ENCODE measurements at regions not wholly inside any gene's neighbourhood (a gene's known extent, or its start where the extent isn't known, plus 50 kb on each side); places are given as distances from the start of the nearest gene placed in this dataset.
A peak's percentile ranks its signal among the peaks of the same experiment; 100 is the strongest.

DNA sequence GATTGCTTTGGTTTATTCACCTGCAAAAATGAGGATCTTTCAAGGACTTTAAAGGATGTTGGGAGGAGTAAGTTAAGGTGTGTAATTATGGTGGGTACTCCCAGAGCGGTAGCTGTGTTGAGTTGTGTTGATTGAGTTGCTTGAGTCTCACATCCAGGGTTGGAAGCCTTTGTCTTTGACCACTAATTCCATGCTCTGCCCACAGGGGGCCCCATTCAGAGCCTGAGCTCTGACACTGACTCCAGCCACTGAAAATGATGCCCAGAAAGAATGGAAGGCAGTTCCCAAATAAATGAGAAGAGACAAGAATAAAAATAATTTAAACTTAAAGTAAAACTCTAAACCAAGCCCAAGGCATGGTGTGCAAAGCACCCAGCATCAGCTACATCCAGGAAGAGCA lies 237.4 kb upstream of the PWP1 start:
- TF ChIP-seq, protein P1, sequence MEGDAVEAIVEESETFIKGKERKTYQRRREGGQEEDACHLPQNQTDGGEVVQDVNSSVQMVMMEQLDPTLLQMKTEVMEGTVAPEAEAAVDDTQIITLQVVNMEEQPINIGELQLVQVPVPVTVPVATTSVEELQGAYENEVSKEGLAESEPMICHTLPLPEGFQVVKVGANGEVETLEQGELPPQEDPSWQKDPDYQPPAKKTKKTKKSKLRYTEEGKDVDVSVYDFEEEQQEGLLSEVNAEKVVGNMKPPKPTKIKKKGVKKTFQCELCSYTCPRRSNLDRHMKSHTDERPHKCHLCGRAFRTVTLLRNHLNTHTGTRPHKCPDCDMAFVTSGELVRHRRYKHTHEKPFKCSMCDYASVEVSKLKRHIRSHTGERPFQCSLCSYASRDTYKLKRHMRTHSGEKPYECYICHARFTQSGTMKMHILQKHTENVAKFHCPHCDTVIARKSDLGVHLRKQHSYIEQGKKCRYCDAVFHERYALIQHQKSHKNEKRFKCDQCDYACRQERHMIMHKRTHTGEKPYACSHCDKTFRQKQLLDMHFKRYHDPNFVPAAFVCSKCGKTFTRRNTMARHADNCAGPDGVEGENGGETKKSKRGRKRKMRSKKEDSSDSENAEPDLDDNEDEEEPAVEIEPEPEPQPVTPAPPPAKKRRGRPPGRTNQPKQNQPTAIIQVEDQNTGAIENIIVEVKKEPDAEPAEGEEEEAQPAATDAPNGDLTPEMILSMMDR (conservative IDR thresholded peaks at IDR 0.05; ENCODE audit: low read depth, low read length), result peak; percentile 55
- no peak for TF ChIP-seq EZH2 (IDR thresholded peaks at IDR 0.05; ENCODE audit: low read length, unreplicated experiment)

All from PC-3 (cell line).